ENCODE measurements at regions not wholly inside any gene's neighbourhood (a gene's known extent, or its start where the extent isn't known, plus 50 kb on each side); places are given as distances from the start of the nearest gene placed in this dataset.
"Not testable (repeated sequence)": the region's sequence is repeated elsewhere in the genome, so short reads cannot be mapped to it uniquely, and the experiment has no call there.

GRCh38 chr18:77329651-77330050 lies 80.0 kb downstream of the GALR1 start:
- DNase-seq: no peak

GRCh38 chr18:77334876-77335275 lies 85.2 kb downstream of the GALR1 start:
- no peak for DNase-seq

GRCh38 chr18:77337604-77338003 lies 88.0 kb downstream of the GALR1 start:
- DNase-seq: no peak

GRCh38 chr18:77339093-77339492 lies 89.4 kb downstream of the GALR1 start:
- DNase-seq: no peak

- no peak for DNase-seq
Measured at GRCh38 chr18:77339623-77340022, 90.0 kb downstream of the GALR1 start.

- no peak for DNase-seq
Measured at GRCh38 chr18:77340815-77341214, 91.2 kb downstream of the GALR1 start.

- peak; percentile 31 for DNase-seq
Measured at GRCh38 chr18:77341527-77342325, 92.1 kb downstream of the GALR1 start.

GRCh38 chr18:77342736-77343135 lies 93.1 kb downstream of the GALR1 start:
- no peak for DNase-seq

- DNase-seq: no peak
Measured at GRCh38 chr18:77343846-77344510, 94.3 kb downstream of the GALR1 start.

- DNase-seq: peak; percentile 53
Measured at GRCh38 chr18:77344786-77345500, 95.3 kb downstream of the GALR1 start.

GRCh38 chr18:77346208-77346810 lies 96.7 kb downstream of the GALR1 start:
- DNase-seq: no peak

- DNase-seq: not testable (repeated sequence)
Measured at GRCh38 chr18:77353349-77353748, 103.7 kb downstream of the GALR1 start.

- DNase-seq: no peak
Measured at GRCh38 chr18:77359561-77360314, 110.1 kb downstream of the GALR1 start.

GRCh38 chr18:77360315-77361190 lies 110.9 kb downstream of the GALR1 start:
- DNase-seq: peak; percentile 35

GRCh38 chr18:77361382-77361781 lies 111.7 kb downstream of the GALR1 start:
- DNase-seq: no peak

- DNase-seq: peak; percentile 8
Measured at GRCh38 chr18:77365667-77366066, 116.0 kb downstream of the GALR1 start.

GRCh38 chr18:77366067-77366719 lies 116.5 kb downstream of the GALR1 start:
- no peak for DNase-seq

GRCh38 chr18:77366720-77367641 lies 117.3 kb downstream of the GALR1 start:
- DNase-seq: peak; percentile 64

- DNase-seq: no peak
Measured at GRCh38 chr18:77369644-77370043, 120.0 kb downstream of the GALR1 start.

Measured in tongue (tissue), 1 donor.